Small intestine (tissue), 7 donors: ENCODE measurements at regions not wholly inside any gene's neighbourhood (a gene's known extent, or its start where the extent isn't known, plus 50 kb on each side); places are given as distances from the start of the nearest gene placed in this dataset.
A peak's percentile ranks its signal among the peaks of the same experiment; 100 is the strongest.

ENCODE experiments used
- DNase-seq, 2 donors: peaks; one replicate each; pipeline versions ENCODE4 v3.0.0 to v3.0.0-alpha.2; 2013
- FAIRE-seq: peaks from 2 replicates; lab custom pipeline; 2012; peaks lifted over from hg19 to GRCh38; lab: Jason Lieb, UNC
- H3K27ac ChIP-seq, 3 donors: one replicate each; pipeline ENCODE4 v1.5.1; 2013; ENCODE audit warnings: low read length in 2 of 3, mild to moderate bottlenecking in 2 of 3, control low read depth in 1 of 3, inconsistent platforms in 1 of 3, low read depth in 1 of 3, moderate library complexity in 1 of 3
- H3K27me3 ChIP-seq, 3 donors: one replicate each; pipeline ENCODE4 v1.6.1; 2013; ENCODE audit warnings: low read length in 3 of 3, inconsistent platforms in 1 of 3; ENCODE audit not compliant: control insufficient read depth in 3 of 3, insufficient read depth in 3 of 3
- H3K36me3 ChIP-seq, 3 donors: one replicate each; pipeline ENCODE4 v1.6.1; 2013; ENCODE audit warnings: low read length in 3 of 3, inconsistent platforms in 1 of 3, low read depth in 1 of 3, mild to moderate bottlenecking in 1 of 3, moderate library complexity in 1 of 3; ENCODE audit not compliant: control insufficient read depth in 3 of 3, insufficient read depth in 2 of 3
- H3K4me1 ChIP-seq, 3 donors: one replicate each; pipeline ENCODE4 v1.6.1; 2013; ENCODE audit warnings: low read length in 2 of 3, inconsistent platforms in 1 of 3, low read depth in 1 of 3, mild to moderate bottlenecking in 1 of 3, moderate library complexity in 1 of 3; ENCODE audit not compliant: control insufficient read depth in 3 of 3, insufficient read depth in 2 of 3
- H3K4me3 ChIP-seq, 3 donors: one replicate each; pipeline ENCODE4 v1.5.1; 2013; ENCODE audit warnings: low read length in 3 of 3, control low read depth in 1 of 3, inconsistent platforms in 1 of 3, low read depth in 1 of 3, mild to moderate bottlenecking in 1 of 3, moderate library complexity in 1 of 3
- H3K9me3 ChIP-seq, 2 donors: one replicate each; pipeline ENCODE4 v1.6.1; 2013; ENCODE audit warnings: low read depth in 1 of 2, low read length in 1 of 2; ENCODE audit not compliant: control insufficient read depth in 2 of 2, insufficient read depth in 1 of 2
- WGBS, 3 donors: extraction: QIAGEN DNeasy Blood & Tissue Kit; methylation state at CpG; one replicate each; pipeline ENCODE4 v1.1.7; 2013; 5-methylcytosine and 5-hydroxymethylcytosine counted together
- donor health status: healthy with polysubstance abuse.
- donor health status: control.
- donor health status: control.
- donor health status: Bipolar disorder and iron deficiency.
- donor health status: healthy.

DNA sequence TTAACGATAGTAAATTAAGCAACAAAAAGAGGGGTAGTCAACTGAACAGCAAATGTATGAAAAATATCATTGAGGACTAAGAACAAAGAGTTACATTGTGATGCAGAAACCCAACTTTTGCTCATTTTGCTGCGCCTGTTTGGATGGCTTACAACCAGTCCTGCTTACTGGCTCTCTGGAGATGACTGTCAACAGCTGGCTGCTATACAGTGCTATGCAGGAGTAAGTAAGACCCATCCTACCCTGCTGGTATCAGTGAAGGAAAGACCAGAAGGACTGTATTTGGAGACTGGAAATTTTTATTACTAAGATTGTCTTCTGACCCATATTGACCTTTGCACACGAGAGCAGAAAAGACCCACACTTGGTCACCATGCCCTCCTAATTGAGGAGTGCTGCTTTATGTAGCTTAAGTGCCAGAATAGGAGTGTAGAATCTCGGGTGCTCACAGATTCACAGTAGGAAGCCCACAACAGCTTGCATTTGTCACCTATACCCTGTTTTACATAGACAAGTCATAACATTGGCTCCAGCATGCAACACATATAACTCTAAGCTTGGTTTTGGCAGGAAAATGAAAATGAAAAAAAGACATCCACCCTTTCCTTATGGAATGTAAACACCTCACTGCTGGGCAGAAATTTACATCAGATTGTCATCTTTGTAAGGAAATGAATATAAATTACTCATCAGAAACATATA, 1915.0 kb upstream of the CELF4 start:
- Histone ChIP-seq H3K36me3 (no peaks in the 10 kb centered on the region), H3K4me1 (peaks cover 0 to 9% (median 0%) of the 10 kb centered on the region in 3 donors), H3K4me3 (no peak overlapping the region), H3K27me3 (no peaks in the 10 kb centered on the region), H3K9me3 (no peaks in the 10 kb centered on the region), H3K27ac (no peak overlapping the region)
- 65 to 72% (median 67%) methylated on average over 4 of the region's 4 CpGs for WGBS, 3 donors
- peak in 1 of 2 donors; percentile 3 for DNase-seq
- no peak for FAIRE-seq

GRCh38 chr18:39464006-39464405, 1898.4 kb upstream of the CELF4 start:
- no peak overlapping the region for H3K4me3 ChIP-seq
- H3K27ac ChIP-seq, result no peak overlapping the region
- H3K4me1 ChIP-seq, result no peaks in the 10 kb centered on the region
- FAIRE-seq (no peak), DNase-seq (no peak)
- H3K27me3 ChIP-seq, result no peaks in the 10 kb centered on the region
- H3K36me3 ChIP-seq, result no peaks in the 10 kb centered on the region
- no peaks in the 10 kb centered on the region for H3K9me3 ChIP-seq

- Histone ChIP-seq H3K4me3 (no peak overlapping the region), H3K27me3 (no peaks in the 10 kb centered on the region), H3K9me3 (no peaks in the 10 kb centered on the region), H3K27ac (no peak overlapping the region), H3K36me3 (no peaks in the 10 kb centered on the region), H3K4me1 (no peaks in the 10 kb centered on the region)
- WGBS, 3 donors, result 70 to 77% (median 77%) methylated on average over 1 of the region's 1 CpG
- FAIRE-seq (no peak), DNase-seq (no peak)
Observed at GRCh38 chr18:39462436-39462835, 1896.8 kb upstream of the CELF4 start.

DNA sequence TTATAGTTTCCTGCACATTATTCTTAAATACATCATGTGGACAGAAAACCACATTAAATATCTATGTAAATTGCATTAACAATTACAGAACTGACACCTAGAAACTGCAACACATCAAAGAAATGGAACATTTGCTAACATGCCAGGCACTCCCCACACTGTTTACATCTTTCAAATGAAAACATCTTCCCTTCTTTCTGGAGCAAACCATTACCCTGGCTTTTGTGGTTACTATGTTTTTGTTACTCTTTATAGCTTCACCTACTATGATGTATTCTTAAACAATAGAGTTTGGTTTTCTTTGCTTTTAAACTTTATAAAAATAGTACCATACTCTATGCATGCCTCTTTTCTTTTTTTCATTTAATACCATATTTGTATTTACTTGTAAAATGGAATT, 1894.5 kb upstream of the CELF4 start:
- no peak overlapping the region for H3K4me3 ChIP-seq
- H3K36me3 ChIP-seq, result no peaks in the 10 kb centered on the region
- no peak overlapping the region for H3K27ac ChIP-seq
- no peaks in the 10 kb centered on the region for H3K9me3 ChIP-seq
- H3K27me3 ChIP-seq, result no peaks in the 10 kb centered on the region
- DNase-seq (no peak), FAIRE-seq (peak; percentile 62)
- H3K4me1 ChIP-seq, result no peaks in the 10 kb centered on the region

- peak in 1 of 2 donors; percentile 11 for DNase-seq
- no peak for FAIRE-seq
Observed at GRCh38 chr18:39455285-39455684, 1889.7 kb upstream of the CELF4 start.

DNA sequence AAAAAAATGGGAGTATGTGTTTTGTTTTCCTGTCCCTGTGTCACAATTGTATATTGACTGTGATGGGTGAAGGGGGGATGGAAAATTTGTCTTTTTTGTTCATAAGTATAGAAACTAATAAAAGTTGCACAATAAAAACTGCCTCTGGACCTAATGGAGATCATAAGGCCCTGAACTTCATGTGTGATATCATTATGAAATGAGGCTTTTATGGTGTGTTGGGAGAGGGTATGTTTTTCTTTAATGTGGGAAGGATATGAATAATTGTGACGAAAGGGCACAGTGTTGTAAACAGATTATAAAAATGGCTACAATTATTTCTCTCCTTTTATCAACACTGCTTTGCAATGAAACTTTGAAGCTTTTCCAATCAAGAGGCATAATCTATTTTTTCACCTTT, 1889.3 kb upstream of the CELF4 start:
- H3K9me3 ChIP-seq, result no peaks in the 10 kb centered on the region
- 41 to 66% (median 65%) methylated on average over 1 of the region's 1 CpG for WGBS, 3 donors
- FAIRE-seq (no peak), DNase-seq (no peak)
- H3K4me3 ChIP-seq, result no peak overlapping the region
- H3K27me3 ChIP-seq, result no peaks in the 10 kb centered on the region
- no peak overlapping the region for H3K27ac ChIP-seq
- no peaks in the 10 kb centered on the region for H3K4me1 ChIP-seq
- H3K36me3 ChIP-seq, result no peaks in the 10 kb centered on the region

More at GRCh38 chr18:39455285-39455684, 1889.7 kb upstream of the CELF4 start:
- no peaks in the 10 kb centered on the region for H3K27me3 ChIP-seq
- no peaks in the 10 kb centered on the region for H3K9me3 ChIP-seq
- H3K4me1 ChIP-seq, result no peaks in the 10 kb centered on the region
- no peak overlapping the region for H3K27ac ChIP-seq
- H3K36me3 ChIP-seq, result no peaks in the 10 kb centered on the region
- no peak overlapping the region for H3K4me3 ChIP-seq

DNA sequence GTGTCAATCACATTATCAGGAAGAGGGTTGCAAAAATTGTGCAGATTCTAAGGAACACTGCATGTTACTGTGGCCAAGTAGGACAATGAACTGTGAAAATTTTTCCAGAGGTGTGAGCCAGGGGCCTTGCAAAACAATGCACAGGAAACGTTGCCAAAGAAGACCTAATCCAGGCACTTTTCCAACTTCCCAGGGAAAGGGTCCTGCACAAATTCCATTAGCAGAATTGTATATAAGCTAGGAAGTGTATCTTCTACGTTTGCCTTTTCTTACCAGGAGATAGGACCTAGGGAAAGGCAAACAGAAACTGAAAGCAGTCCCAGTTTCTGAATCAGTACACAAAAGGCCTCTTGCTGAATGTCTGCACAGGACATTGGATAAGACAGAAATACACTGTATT, 1888.3 kb upstream of the CELF4 start:
- 4 to 6% (median 5%) methylated on average over 2 of the region's 2 CpGs for WGBS, 3 donors
- Histone ChIP-seq H3K36me3 (no peaks in the 10 kb centered on the region), H3K27ac (peak overlapping the region in 1 of 3 donors; percentile 7), H3K9me3 (no peaks in the 10 kb centered on the region), H3K27me3 (no peaks in the 10 kb centered on the region), H3K4me1 (no peaks in the 10 kb centered on the region), H3K4me3 (no peak overlapping the region)
- DNase-seq (peak; percentile 68 to 80), FAIRE-seq (no peak)

DNA sequence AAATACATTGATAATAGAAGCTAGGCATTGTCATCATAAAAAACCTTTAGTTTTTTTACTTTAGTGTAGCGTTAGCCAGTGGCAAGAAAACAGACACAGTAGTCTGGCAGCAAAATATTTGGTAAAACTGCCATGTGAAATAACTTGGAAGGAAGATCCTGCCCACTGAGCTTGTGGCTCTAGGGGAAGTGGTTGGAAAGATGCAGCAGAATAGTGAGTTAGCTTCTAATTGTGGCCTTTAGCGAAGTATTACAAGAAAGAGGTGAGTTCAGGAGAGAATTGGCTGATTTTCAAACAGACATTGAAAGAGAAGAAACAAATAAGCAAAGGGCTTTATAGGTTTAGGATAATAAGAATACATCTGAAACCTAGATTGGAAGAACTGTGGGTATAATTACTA, 1887.8 kb upstream of the CELF4 start:
- 70 to 82% (median 72%) methylated on average over 2 of the region's 2 CpGs for WGBS, 3 donors
- H3K4me1 ChIP-seq, result no peaks in the 10 kb centered on the region
- H3K4me3 ChIP-seq, result no peak overlapping the region
- no peaks in the 10 kb centered on the region for H3K27me3 ChIP-seq
- H3K27ac ChIP-seq, result peak overlapping the region in 1 of 3 donors; percentile 7
- DNase-seq (peak in 1 of 2 donors; percentile 9), FAIRE-seq (no peak)
- no peaks in the 10 kb centered on the region for H3K36me3 ChIP-seq
- H3K9me3 ChIP-seq, result no peaks in the 10 kb centered on the region

- Histone ChIP-seq H3K27ac (no peak overlapping the region), H3K4me3 (no peak overlapping the region), H3K4me1 (no peaks in the 10 kb centered on the region), H3K9me3 (no peaks in the 10 kb centered on the region), H3K27me3 (no peaks in the 10 kb centered on the region), H3K36me3 (no peaks in the 10 kb centered on the region)
- FAIRE-seq (no peak), DNase-seq (no peak)
- 93 to 96% (median 95%) methylated on average over 6 of the region's 6 CpGs for WGBS, 3 donors
Observed at GRCh38 chr18:39450958-39451357, 1885.4 kb upstream of the CELF4 start.
